ENCODE measurements at regions not wholly inside any gene's neighbourhood (a gene's known extent, or its start where the extent isn't known, plus 50 kb on each side); places are given as distances from the start of the nearest gene placed in this dataset.

GRCh38 chr7:140262242-140262903 is 85.6 kb upstream of the KDM7A start:
- BruUV-seq (replicated peaks): no TSS peak
- DNase-seq (ENCODE audit: low read depth, low spot score): no peak
- Histone ChIP-seq H3K4me1 (ENCODE audit: control insufficient read depth, extremely low read depth, insufficient read depth, low read length) (no peaks in the 10 kb centered on the region), H3K4me2 (ENCODE audit: insufficient read depth, low read length) (no peak overlapping the region), H3K27me3 (ENCODE audit: control insufficient read depth in 2 of 2, insufficient read depth in 2 of 2, low read length in 2 of 2) (no peaks in the 10 kb centered on the region), H3K9me1 (replicated peaks; ENCODE audit: control insufficient read depth, extremely low read depth, insufficient read depth, low read length) (no peaks in the 10 kb centered on the region), H2AFZ (ENCODE audit: low read depth, low read length) (no peak overlapping the region), H3K79me2 (ENCODE audit: control insufficient read depth, insufficient read depth, low read length) (no peaks in the 10 kb centered on the region), H3K9me3 (replicated peaks; ENCODE audit: control insufficient read depth, insufficient read depth, low read length) (no peaks in the 10 kb centered on the region), H4K20me1 (replicated peaks; ENCODE audit: control insufficient read depth, extremely low read depth, insufficient read depth, low read length) (no peaks in the 10 kb centered on the region), H3K36me3 (ENCODE audit: control insufficient read depth in 2 of 2, extremely low read depth in 1 of 2, insufficient read depth in 2 of 2, low read length in 2 of 2) (no peaks in the 10 kb centered on the region), H3K4me3 (replicated peaks in 1 of 3; ENCODE audit: insufficient read depth in 1 of 3, low read depth in 1 of 3, low read length in 3 of 3) (no peak overlapping the region), H3K9ac (replicated peaks; ENCODE audit: extremely low read depth, insufficient read depth, low read length) (no peak overlapping the region), H3K27ac (ENCODE audit: insufficient read depth, low read depth, low read length) (no peak overlapping the region)
- intact Hi-C loops (cut with micrococcal nuclease): no loop called here
- TF ChIP-seq EZH2 (IDR thresholded peaks at IDR 0.05; ENCODE audit: borderline replicate concordance, low read depth, low read length, severe bottlenecking) (no peak), POLR2A (IDR thresholded peaks at IDR 0.05; ENCODE audit: low read depth, low read length) (no peak), MYC (IDR thresholded peaks at IDR 0.05; ENCODE audit: low read depth, low read length) (no peak), MAX (IDR thresholded peaks at IDR 0.05; ENCODE audit: insufficient read depth, insufficient read length) (no peak), FOS (IDR thresholded peaks at IDR 0.05; ENCODE audit: borderline replicate concordance, insufficient read depth, low read length) (no peak), POLR2AphosphoS5 (IDR thresholded peaks at IDR 0.05; ENCODE audit: insufficient read depth, low read depth, low read length) (no peak), JUN (IDR thresholded peaks at IDR 0.05; ENCODE audit: borderline replicate concordance, insufficient read depth, insufficient read length, low read depth) (no peak), CTCF (IDR thresholded peaks at IDR 0.05; ENCODE audit: extremely low read depth in 1 of 2, insufficient read depth in 1 of 2, low read depth in 1 of 2, low read length in 2 of 2) (no peak), GATA2 (IDR thresholded peaks at IDR 0.05; ENCODE audit: insufficient read depth, insufficient read length, low read depth, low read length) (no peak)
- dilution Hi-C loops (cut with MboI; ENCODE audit: extremely low pct_ligation_motif_present, low sequenced_read_pairs): no loop called here
- ChIA-PET CTCF (interaction anchor here (0.7 kb wide), 1 partner anchor 11 kb away, joined by 3 read pairs; no protein-coding TSS in a partner anchor), POLR2A (no interaction called here)
- no peak for FAIRE-seq
